Esophagus muscularis mucosa (tissue), 4 donors: ENCODE measurements at regions not wholly inside any gene's neighbourhood (a gene's known extent, or its start where the extent isn't known, plus 50 kb on each side); places are given as distances from the start of the nearest gene placed in this dataset.

Experiments
- CTCF ChIP-seq, 3 experiments: fragments of 200-600 bp in 2 of 3; fragments of 450-650 bp in 1 of 3; sonication (generic) in 2 of 3; IDR thresholded peaks; one replicate each; pipeline ENCODE4 v1.5.1; 2017 to 2019; ENCODE audit warnings: antibody characterized with exemption in 3 of 3, mild to moderate bottlenecking in 2 of 3, moderate library complexity in 1 of 3
- EP300 ChIP-seq: sonication (generic); formaldehyde crosslinking; IDR thresholded peaks from one replicate; pipeline ENCODE4 v1.6.1; 2017; ENCODE audit warnings: antibody characterized with exemption
- POLR2A ChIP-seq: fragments of 450-650 bp; IDR thresholded peaks from one replicate; pipeline ENCODE4 v1.6.1; 2017; ENCODE audit warnings: antibody characterized with exemption, moderate library complexity, mild to moderate bottlenecking, low read depth
- POLR2AphosphoS5 ChIP-seq, 2 donors: sonication (generic); formaldehyde crosslinking; IDR thresholded peaks; one replicate each; pipeline ENCODE4 v1.6.1; 2017; ENCODE audit warnings: antibody characterized with exemption in 2 of 2

- no peak for TF ChIP-seq CTCF (IDR thresholded peaks at IDR 0.05)
- no peak for TF ChIP-seq POLR2A
- no peak for TF ChIP-seq POLR2AphosphoS5 (IDR thresholded peaks at IDR 0.05)
- TF ChIP-seq EP300: no peak
Observed at GRCh38 chr20:61126369-61127195, 125.5 kb upstream of the CDH4 start.
